KMS-11 (cell line): ENCODE measurements at regions not wholly inside any gene's neighbourhood (a gene's known extent, or its start where the extent isn't known, plus 50 kb on each side); places are given as distances from the start of the nearest gene placed in this dataset.

Source experiments
- H2AFZ ChIP-seq: fragments of 200-600 bp; sonication (generic); 2 replicates; pipeline ENCODE4 v1.6.1; 2016; ENCODE audit warnings: antibody characterized with exemption, mixed run types, low read depth
- H3K27ac ChIP-seq: fragments of 200-600 bp; sonication (generic); 2 replicates; pipeline ENCODE4 v1.6.1; 2016; ENCODE audit warnings: mild to moderate bottlenecking, mixed run types
- H3K27me3 ChIP-seq: fragments of 200-600 bp; sonication (generic); 2 replicates; pipeline ENCODE4 v1.6.1; 2017; ENCODE audit warnings: mild to moderate bottlenecking, low read depth, mixed run types, moderate library complexity; ENCODE audit not compliant: insufficient read depth
- H3K36me3 ChIP-seq: fragments of 200-600 bp; sonication (generic); 2 replicates; pipeline ENCODE4 v1.6.1; 2017; ENCODE audit warnings: mild to moderate bottlenecking, mixed run types; ENCODE audit not compliant: insufficient read depth
- H3K4me1 ChIP-seq: fragments of 200-600 bp; sonication (generic); 2 replicates; pipeline ENCODE4 v1.6.1; 2016; ENCODE audit warnings: mild to moderate bottlenecking, low read depth, mixed run types; ENCODE audit not compliant: poor library complexity, severe bottlenecking
- H3K4me2 ChIP-seq: fragments of 200-600 bp; sonication (generic); 2 replicates; pipeline ENCODE4 v1.7.0; 2016; ENCODE audit warnings: mild to moderate bottlenecking, mixed run types
- H3K4me3 ChIP-seq: fragments of 200-600 bp; sonication (generic); IDR thresholded peaks from 2 replicates; pipeline ENCODE4 v1.6.1; 2017; ENCODE audit warnings: low read depth, low read length, mixed read lengths; ENCODE audit not compliant: insufficient read depth
- H3K79me2 ChIP-seq: fragments of 200-600 bp; sonication (generic); 2 replicates; pipeline ENCODE4 v1.6.1; 2016; ENCODE audit warnings: low read depth, mixed run types; ENCODE audit not compliant: insufficient read depth
- H3K9ac ChIP-seq: fragments of 200-600 bp; sonication (generic); 2 replicates; pipeline ENCODE4 v1.6.1; 2016; ENCODE audit warnings: mild to moderate bottlenecking, mixed run types
- H4K20me1 ChIP-seq: fragments of 200-600 bp; sonication (generic); 2 replicates; pipeline ENCODE4 v1.6.1; 2016; ENCODE audit warnings: mild to moderate bottlenecking, mixed run types; ENCODE audit not compliant: insufficient read depth
- CTCF ChIP-seq: fragments of 200-600 bp; sonication (generic); conservative IDR thresholded peaks from 2 replicates; pipeline ENCODE4 v1.6.1; 2017; ENCODE audit warnings: low read depth, mild to moderate bottlenecking, antibody characterized with exemption, low read length, moderate library complexity, mixed read lengths

- no peak for TF ChIP-seq CTCF
- H3K79me2 ChIP-seq: no peaks in the 10 kb centered on the region
- no peak overlapping the region for H3K4me2 ChIP-seq
- no peaks in the 10 kb centered on the region for H4K20me1 ChIP-seq
- no peak overlapping the region for H3K4me3 ChIP-seq
- H3K27me3 ChIP-seq: no peaks in the 10 kb centered on the region
- H3K27ac ChIP-seq: no peak overlapping the region
- peaks cover 15% of the 10 kb centered on the region for H3K4me1 ChIP-seq
- no peak overlapping the region for H2AFZ ChIP-seq
- no peaks in the 10 kb centered on the region for H3K36me3 ChIP-seq
- no peak overlapping the region for H3K9ac ChIP-seq
Observed at GRCh38 chr10:6305401-6306321, 102.9 kb downstream of the PFKFB3 start.

GRCh38 chr10:6306917-6307316 is 104.2 kb downstream of the PFKFB3 start:
- no peak overlapping the region for H3K9ac ChIP-seq
- no peaks in the 10 kb centered on the region for H3K79me2 ChIP-seq
- H3K4me2 ChIP-seq: no peak overlapping the region
- H3K27ac ChIP-seq: no peak overlapping the region
- H4K20me1 ChIP-seq: no peaks in the 10 kb centered on the region
- no peaks in the 10 kb centered on the region for H3K27me3 ChIP-seq
- no peak overlapping the region for H3K4me3 ChIP-seq
- no peak for TF ChIP-seq CTCF
- no peak overlapping the region for H2AFZ ChIP-seq
- H3K4me1 ChIP-seq: peaks cover 2% of the 10 kb centered on the region
- no peaks in the 10 kb centered on the region for H3K36me3 ChIP-seq

- no peaks in the 10 kb centered on the region for H3K4me1 ChIP-seq
- no peak for TF ChIP-seq CTCF
- H3K36me3 ChIP-seq: no peaks in the 10 kb centered on the region
- H3K4me2 ChIP-seq: no peak overlapping the region
- no peaks in the 10 kb centered on the region for H4K20me1 ChIP-seq
- H2AFZ ChIP-seq: no peak overlapping the region
- H3K27me3 ChIP-seq: no peaks in the 10 kb centered on the region
- no peak overlapping the region for H3K9ac ChIP-seq
- no peaks in the 10 kb centered on the region for H3K79me2 ChIP-seq
- no peak overlapping the region for H3K27ac ChIP-seq
- no peak overlapping the region for H3K4me3 ChIP-seq
Observed at GRCh38 chr10:6309816-6310215, 107.1 kb downstream of the PFKFB3 start.

- H3K4me2 ChIP-seq: no peak overlapping the region
- H3K27me3 ChIP-seq: no peaks in the 10 kb centered on the region
- no peak overlapping the region for H3K4me3 ChIP-seq
- no peaks in the 10 kb centered on the region for H3K36me3 ChIP-seq
- H3K4me1 ChIP-seq: no peaks in the 10 kb centered on the region
- no peak overlapping the region for H2AFZ ChIP-seq
- H4K20me1 ChIP-seq: no peaks in the 10 kb centered on the region
- no peak overlapping the region for H3K9ac ChIP-seq
- TF ChIP-seq CTCF: no peak
- H3K79me2 ChIP-seq: no peaks in the 10 kb centered on the region
- H3K27ac ChIP-seq: no peak overlapping the region
Observed at GRCh38 chr10:6310977-6311376, 108.2 kb downstream of the PFKFB3 start.
